Activated T-cell treated with anti-CD3 and anti-CD28 coated beads for 24 hours (primary cell): ENCODE measurements at regions not wholly inside any gene's neighbourhood (a gene's known extent, or its start where the extent isn't known, plus 50 kb on each side); places are given as distances from the start of the nearest gene placed in this dataset.

Experiments
- DNase-seq: peaks from one replicate; pipeline ENCODE4 v3.0.0-alpha.2; 2020; ENCODE audit warnings: low read depth

DNA sequence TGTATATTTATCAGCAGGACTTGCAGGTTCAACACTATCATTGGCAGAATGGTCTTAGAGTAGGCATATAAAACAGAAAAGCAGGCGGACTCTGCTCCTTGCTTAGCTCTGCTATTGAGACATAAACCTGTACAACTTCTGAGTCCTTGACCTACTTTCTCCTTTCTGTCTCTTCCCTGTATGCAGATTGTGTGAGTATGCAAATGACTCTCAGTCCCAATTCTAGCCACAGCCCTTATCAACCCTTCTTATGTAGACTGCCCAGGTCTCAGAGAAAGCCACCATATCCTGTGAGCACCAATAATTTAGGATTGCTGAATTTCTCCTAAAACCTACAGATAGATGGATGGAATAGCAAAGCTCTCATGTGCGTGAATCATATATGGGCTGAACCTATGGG, 367.6 kb upstream of the DDI1 start:
- DNase-seq = no peak

GRCh38 chr11:103671143-103671651, 365.2 kb upstream of the DDI1 start:
- DNase-seq = no peak

DNA sequence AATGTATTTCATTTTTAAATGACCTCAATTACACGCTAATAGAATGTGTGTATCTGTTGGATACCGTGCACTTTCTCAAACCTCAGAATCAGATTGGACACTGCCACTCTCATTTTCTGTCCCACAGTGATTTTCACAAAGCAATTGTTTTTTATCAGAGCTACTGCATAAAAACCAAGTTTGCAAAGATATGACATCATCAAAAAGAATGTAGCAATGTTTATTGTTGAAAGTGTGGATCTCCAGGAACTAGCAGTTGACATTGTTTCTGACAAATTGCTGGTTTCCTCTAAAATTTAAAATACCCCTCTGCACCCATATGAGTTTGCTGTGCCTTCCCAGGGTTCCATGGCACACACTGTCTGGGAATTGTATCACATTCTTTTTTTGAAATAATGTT, 362.7 kb upstream of the DDI1 start:
- no peak for DNase-seq

DNA sequence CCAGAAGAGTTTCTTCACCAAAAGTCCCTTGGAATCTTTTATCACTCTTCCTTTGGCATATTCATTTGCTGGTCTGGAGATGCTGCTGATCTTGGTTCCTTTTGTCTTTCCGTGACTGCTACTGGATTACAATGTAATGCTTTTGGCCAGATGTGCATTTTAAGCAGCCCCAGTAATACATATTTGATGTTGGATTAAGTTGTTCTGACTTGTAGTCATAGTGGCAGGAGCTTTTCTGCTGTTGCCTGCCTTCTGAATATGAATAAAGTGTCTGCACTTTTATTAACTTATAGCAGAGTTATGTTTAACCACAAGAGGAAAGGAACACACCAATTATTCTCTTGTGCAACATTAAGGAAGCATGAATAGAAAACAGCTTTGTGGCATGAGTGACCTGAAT, 360.0 kb upstream of the DDI1 start:
- no peak for DNase-seq

DNA sequence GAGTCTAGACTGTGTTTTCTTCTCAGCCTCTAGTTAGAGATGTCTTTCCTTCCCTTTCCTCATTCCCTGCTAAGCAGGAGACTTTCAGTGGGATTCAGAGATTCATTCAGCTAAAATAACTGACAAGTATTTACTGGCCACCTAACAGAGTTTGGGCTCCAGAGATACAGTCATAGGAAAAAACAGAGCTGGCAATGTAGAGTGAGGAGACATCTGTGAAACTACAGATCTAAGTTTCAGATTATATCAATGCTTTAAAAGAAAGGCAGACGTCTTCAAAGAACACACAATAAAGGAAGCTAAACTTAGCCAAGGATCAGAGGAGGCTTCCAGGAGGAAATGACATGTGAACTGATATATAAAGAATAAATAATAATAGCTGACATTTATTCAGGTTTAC, 355.6 kb upstream of the DDI1 start:
- no peak for DNase-seq

DNA sequence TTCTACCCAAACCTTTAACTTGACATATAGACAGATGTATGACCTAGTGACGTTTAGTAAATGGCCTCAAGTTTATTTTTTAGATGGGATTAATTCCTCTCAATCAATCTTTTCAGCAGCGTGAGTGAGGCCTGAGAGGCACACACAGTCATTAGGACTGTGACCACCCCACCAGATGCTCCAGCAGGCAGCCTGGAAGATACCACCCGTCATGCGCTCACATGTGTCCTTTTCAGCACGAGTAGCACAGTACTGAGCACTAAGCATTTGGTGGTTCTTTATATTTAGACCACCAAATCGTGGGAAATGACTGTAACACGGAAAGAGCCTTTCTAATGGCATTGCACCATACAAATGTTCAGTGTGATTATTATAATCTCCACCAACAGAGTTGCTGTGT, 354.6 kb upstream of the DDI1 start:
- DNase-seq = no peak

DNA sequence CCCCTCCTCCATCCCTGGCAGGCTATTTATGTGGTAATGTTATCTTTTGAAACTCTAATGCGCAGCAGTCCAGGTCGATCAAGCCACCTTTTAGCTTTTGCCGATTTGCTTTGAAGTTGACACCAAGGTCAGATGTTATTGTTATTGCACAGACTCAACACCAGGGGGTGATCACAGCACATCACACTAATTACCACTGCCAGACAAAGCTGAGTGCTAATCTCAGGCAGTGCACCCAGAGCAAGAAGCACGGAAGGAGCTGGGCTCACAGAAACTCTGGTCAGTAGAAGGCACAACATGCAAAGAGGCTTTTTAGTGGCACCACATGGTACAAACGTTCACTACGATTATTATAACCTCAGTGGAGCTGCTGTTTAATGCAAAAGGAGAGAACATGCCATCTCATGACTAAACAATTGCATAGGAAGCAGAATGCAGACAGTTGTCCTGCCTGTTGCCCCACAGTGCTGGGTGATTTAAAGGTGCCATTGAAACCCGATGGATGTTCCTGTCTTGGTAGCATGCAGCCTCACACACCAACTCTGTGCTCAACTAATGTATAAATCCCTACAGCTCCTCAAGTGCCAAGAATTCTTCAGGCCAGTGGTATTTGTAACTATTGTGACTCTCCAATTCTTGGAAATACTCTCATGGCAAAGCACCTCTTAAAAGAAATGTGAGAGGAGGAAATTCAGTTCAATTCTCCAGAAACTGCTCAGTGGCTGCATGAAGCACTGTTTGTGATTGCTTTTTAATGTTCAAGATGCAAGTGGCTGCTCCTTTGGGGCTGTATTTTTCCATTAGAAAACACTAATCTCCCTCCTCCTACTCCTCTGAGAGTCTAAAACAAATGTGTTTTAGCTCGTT, 353.9 kb upstream of the DDI1 start:
- peak; percentile 12 for DNase-seq

- DNase-seq = no peak
Measured at GRCh38 chr11:103683576-103683975, 352.9 kb upstream of the DDI1 start.

- no peak for DNase-seq
Measured at GRCh38 chr11:103688924-103689323, 347.5 kb upstream of the DDI1 start.

GRCh38 chr11:103690356-103690755, 346.1 kb upstream of the DDI1 start:
- no peak for DNase-seq

DNA sequence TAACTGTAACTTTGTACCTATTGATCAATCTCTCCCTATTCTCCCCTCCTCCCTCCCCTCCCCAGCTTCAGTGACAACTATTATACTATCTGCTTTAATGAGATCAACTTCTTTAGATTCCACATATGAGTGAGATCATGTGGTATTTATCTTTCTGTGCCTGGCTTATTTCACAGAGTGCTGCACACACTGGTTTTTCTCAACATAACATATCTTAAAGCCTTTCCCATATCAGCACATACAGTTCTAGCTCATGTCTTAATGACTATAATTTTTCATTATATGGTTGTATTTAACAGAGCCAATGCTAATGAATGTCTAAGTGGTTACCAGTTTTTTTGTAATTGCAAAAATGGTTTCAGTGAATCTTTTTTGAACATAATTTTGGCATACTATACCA, 340.3 kb upstream of the DDI1 start:
- no peak for DNase-seq

- no peak for DNase-seq
Measured at GRCh38 chr11:103699216-103699615, 337.2 kb upstream of the DDI1 start.

- no peak for DNase-seq
Measured at GRCh38 chr11:103699656-103700055, 336.8 kb upstream of the DDI1 start.

DNA sequence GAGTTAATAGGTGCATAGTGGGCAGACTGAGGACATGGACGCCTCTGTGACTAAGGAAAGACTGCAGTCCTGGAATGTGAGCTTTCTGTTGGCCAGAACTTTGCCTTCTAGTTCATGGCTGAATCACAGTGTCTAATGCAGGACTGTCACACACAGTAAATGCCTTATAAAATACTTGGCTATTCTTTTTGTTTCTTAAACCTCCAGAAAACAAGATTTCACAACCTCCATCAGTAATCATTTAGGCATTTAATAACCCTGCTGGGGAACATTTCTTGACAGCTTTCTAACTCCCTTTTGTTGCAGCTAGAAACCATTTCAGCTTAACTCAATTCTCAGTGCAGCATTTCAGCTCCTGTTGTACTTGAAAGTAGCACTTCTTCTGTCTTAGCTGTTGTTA, 335.8 kb upstream of the DDI1 start:
- DNase-seq = no peak

GRCh38 chr11:103703437-103703836, 333.0 kb upstream of the DDI1 start:
- no peak for DNase-seq

GRCh38 chr11:103703954-103704353, 332.5 kb upstream of the DDI1 start:
- no peak for DNase-seq

DNA sequence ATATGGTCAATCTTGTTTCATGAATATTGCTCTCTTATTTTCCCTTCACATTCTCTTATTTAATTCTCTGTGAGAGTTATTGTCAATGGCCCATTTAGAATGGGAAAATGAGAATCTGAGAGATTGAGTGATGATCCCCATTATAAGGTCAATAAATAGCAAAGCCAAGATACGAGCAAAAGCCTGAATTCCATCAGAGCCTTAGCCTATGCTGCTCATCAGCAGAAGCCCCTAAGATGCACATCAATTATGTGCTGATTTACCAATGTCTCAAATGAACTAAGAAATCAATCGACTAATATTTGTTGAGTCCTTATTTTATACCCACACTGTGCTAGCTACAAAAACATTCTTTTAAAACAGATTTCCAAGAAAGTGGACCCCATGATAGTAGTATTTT, 330.8 kb upstream of the DDI1 start:
- no peak for DNase-seq

- no peak for DNase-seq
Measured at GRCh38 chr11:103709371-103709770, 327.1 kb upstream of the DDI1 start.

DNA sequence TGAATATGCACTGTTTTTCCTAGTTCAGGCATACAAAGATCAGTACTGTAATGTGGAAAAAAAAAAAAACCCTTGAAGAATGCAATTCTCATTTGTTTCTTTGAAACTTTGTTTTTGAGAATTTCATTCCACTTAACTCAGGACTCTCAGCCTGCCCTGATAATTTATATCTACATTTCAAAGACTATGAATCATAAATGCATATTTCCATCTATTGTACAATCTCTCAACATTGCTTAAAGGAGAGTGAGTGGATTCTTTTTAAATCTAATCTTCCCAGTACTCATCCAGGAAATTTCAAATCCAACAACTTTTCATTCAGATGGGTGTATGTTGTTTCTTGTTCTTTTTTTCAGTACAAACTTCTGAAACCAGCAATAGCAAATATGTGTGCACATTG, 322.2 kb upstream of the DDI1 start:
- no peak for DNase-seq

GRCh38 chr11:103716363-103716762, 320.1 kb upstream of the DDI1 start:
- no peak for DNase-seq

- no peak for DNase-seq
Measured at GRCh38 chr11:103727262-103727661, 309.2 kb upstream of the DDI1 start.

DNA sequence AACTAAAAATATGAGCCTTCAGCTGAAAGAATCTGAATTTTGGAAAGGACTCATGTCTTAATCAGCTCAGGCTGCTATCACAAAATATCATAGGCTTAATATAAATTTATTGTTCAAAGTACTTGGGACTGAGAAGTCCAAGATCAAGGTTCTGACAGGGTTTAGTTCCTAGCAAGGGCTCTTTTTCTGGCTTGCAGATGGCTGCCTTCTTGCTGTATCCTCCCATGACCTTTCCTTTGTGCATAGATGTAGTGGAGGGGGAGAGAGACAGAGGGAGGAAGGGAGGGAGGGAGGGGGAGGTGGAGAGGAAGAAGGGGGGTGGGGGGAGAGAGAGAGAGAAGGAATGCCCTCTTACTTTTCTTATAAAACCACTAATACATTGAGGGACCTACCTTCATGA, 306.8 kb upstream of the DDI1 start:
- DNase-seq = no peak

GRCh38 chr11:103730131-103730940, 306.1 kb upstream of the DDI1 start:
- no peak for DNase-seq
